Endothelial cell of umbilical vein (primary cell): ENCODE measurements at regions not wholly inside any gene's neighbourhood (a gene's known extent, or its start where the extent isn't known, plus 50 kb on each side); places are given as distances from the start of the nearest gene placed in this dataset.

Source experiments
- BruUV-seq: library from RNA; stranded (reverse); fragments of 400-500 nt; replicated peaks from 2 replicates; lab custom pipeline; 2021; lab: Mats Ljungman, UMichigan
- CTCF ChIA-PET: fragments of 300-600, 350-600 bp; sonication (Branson Sonifier 250); formaldehyde crosslinking; loops from one replicate; lab custom pipeline; 2021; ENCODE audit warnings: antibody characterized with exemption, inconsistent platforms; lab: Charles Lee
- POLR2A ChIA-PET: fragments of 300-600, 350-600 bp; sonication (Branson Sonifier 250); formaldehyde crosslinking; loops from one replicate; lab custom pipeline; 2021; ENCODE audit warnings: antibody characterized with exemption, inconsistent platforms; lab: Charles Lee
- DNase-seq: peaks from one replicate; pipeline ENCODE4 v3.0.0-alpha.2; 2011; ENCODE audit warnings: low read depth, low spot score
- FAIRE-seq: peaks from 2 replicates; lab custom pipeline; 2011; peaks lifted over from hg19 to GRCh38; lab: Jason Lieb, UNC
- H2AFZ ChIP-seq: 2 replicates; pipeline ENCODE4 v1.6.0; 2012; ENCODE audit warnings: low read depth, low read length, control low read depth, inconsistent platforms
- H3K27ac ChIP-seq: 2 replicates; pipeline ENCODE4 v1.5.1; 2011; ENCODE audit warnings: low read depth, mild to moderate bottlenecking, control low read depth, low read length, moderate library complexity; ENCODE audit not compliant: insufficient read depth
- H3K27me3 ChIP-seq, 2 experiments: 2 replicates each; pipeline versions ENCODE4 v1.6.0 to v1.6.1; 2011; ENCODE audit warnings: low read length in 2 of 2, mixed read lengths in 1 of 2; ENCODE audit not compliant: control insufficient read depth in 2 of 2, insufficient read depth in 2 of 2
- H3K36me3 ChIP-seq, 2 experiments: 2 replicates in 1 of 2; 3 replicates in 1 of 2; pipeline ENCODE4 v1.5.1; 2011; ENCODE audit warnings: low read length in 2 of 2, mild to moderate bottlenecking in 1 of 2, moderate library complexity in 1 of 2; ENCODE audit not compliant: control insufficient read depth in 2 of 2, insufficient read depth in 2 of 2; ENCODE audit errors: extremely low read depth in 1 of 2
- H3K4me1 ChIP-seq: 3 replicates; pipeline ENCODE4 v1.5.1; 2011; ENCODE audit warnings: mild to moderate bottlenecking, low read length; ENCODE audit not compliant: control insufficient read depth, insufficient read depth; ENCODE audit errors: extremely low read depth
- H3K4me2 ChIP-seq: 2 replicates; pipeline ENCODE4 v1.6.1; 2011; ENCODE audit warnings: low read length, control low read depth, mixed read lengths; ENCODE audit not compliant: insufficient read depth
- H3K4me3 ChIP-seq, 3 experiments: fragments of 200-600 bp in 1 of 3; sonication (generic), shearing (Covaris generic) in 1 of 3; replicated peaks in 1 of 3; 2 replicates each; pipeline ENCODE4 v1.5.1; 2011 to 2016; ENCODE audit warnings: control low read depth in 3 of 3, low read length in 3 of 3, mild to moderate bottlenecking in 2 of 3, inconsistent platforms in 1 of 3, low read depth in 1 of 3, moderate library complexity in 1 of 3; ENCODE audit not compliant: insufficient read depth in 1 of 3
- H3K79me2 ChIP-seq: 2 replicates; pipeline ENCODE4 v1.6.0; 2012; ENCODE audit warnings: low read length, inconsistent platforms; ENCODE audit not compliant: control insufficient read depth, insufficient read depth
- H3K9ac ChIP-seq: replicated peaks from 2 replicates; pipeline ENCODE3; 2011; ENCODE audit warnings: low read length, control low read depth; ENCODE audit not compliant: insufficient read depth; ENCODE audit errors: extremely low read depth
- H3K9me1 ChIP-seq: replicated peaks from 3 replicates; pipeline ENCODE4 v1.6.0; 2011; ENCODE audit warnings: mild to moderate bottlenecking, low read length; ENCODE audit not compliant: control insufficient read depth, insufficient read depth; ENCODE audit errors: extremely low read depth
- H3K9me3 ChIP-seq: replicated peaks from 2 replicates; pipeline ENCODE4 v1.5.1; 2012; ENCODE audit warnings: low read length, inconsistent platforms; ENCODE audit not compliant: control insufficient read depth, insufficient read depth
- H4K20me1 ChIP-seq: replicated peaks from 2 replicates; pipeline ENCODE3; 2011; ENCODE audit warnings: mild to moderate bottlenecking, low read length; ENCODE audit not compliant: control insufficient read depth, insufficient read depth; ENCODE audit errors: extremely low read depth
- CTCF ChIP-seq, 2 donors: IDR thresholded peaks; 1 replicate in 1 of 2; 2 replicates in 1 of 2; pipeline ENCODE4 v1.5.1; 2011; ENCODE audit warnings: low read length in 2 of 2, mild to moderate bottlenecking in 2 of 2, moderate library complexity in 2 of 2, control low read depth in 1 of 2, inconsistent platforms in 1 of 2, low read depth in 1 of 2; ENCODE audit not compliant: insufficient read depth in 1 of 2; ENCODE audit errors: extremely low read depth in 1 of 2
- EZH2 ChIP-seq: IDR thresholded peaks from 2 replicates; pipeline ENCODE4 v1.6.1; 2012; ENCODE audit warnings: borderline replicate concordance, low read depth, mild to moderate bottlenecking, moderate library complexity, low read length, inconsistent platforms; ENCODE audit not compliant: severe bottlenecking
- FOS ChIP-seq: IDR thresholded peaks from 2 replicates; pipeline ENCODE4 v1.6.1; 2011; ENCODE audit warnings: mild to moderate bottlenecking, low read length, moderate library complexity, borderline replicate concordance; ENCODE audit not compliant: insufficient read depth
- GATA2 ChIP-seq: IDR thresholded peaks from 2 replicates; pipeline ENCODE4 v1.7.0; 2011; ENCODE audit warnings: low read depth, mild to moderate bottlenecking, moderate library complexity, mixed read lengths, low read length; ENCODE audit not compliant: insufficient read length, insufficient read depth
- MAX ChIP-seq: IDR thresholded peaks from 2 replicates; pipeline ENCODE4 v1.6.1; 2011; ENCODE audit not compliant: insufficient read depth, insufficient read length
- POLR2A ChIP-seq: IDR thresholded peaks from 2 replicates; pipeline ENCODE4 v1.6.1; 2012; ENCODE audit warnings: low read depth, mild to moderate bottlenecking, control low read depth, low read length
- POLR2AphosphoS5 ChIP-seq: IDR thresholded peaks from 2 replicates; pipeline ENCODE4 v1.6.1; 2012; ENCODE audit warnings: low read depth, mild to moderate bottlenecking, control low read depth, low read length, moderate library complexity; ENCODE audit not compliant: insufficient read depth
- dilution Hi-C: fragments of 300-500 bp; cut with MboI; formaldehyde crosslinking; loops from one replicate; pipeline ENCODE4 v1.15.0; 2019; ENCODE audit warnings: low sequenced_read_pairs; ENCODE audit not compliant: extremely low pct_ligation_motif_present
- intact Hi-C: fragments of 100-400 bp; cut with micrococcal nuclease; formaldehyde crosslinking; loops from one replicate; pipeline ENCODE4 v1.10.0; 2022

GRCh38 chr1:243931957-243932356, 81.9 kb upstream of the AKT3 start:
- H2AFZ ChIP-seq, result no peak overlapping the region
- CTCF ChIA-PET, result no interaction called here
- peaks cover 11% of the 10 kb centered on the region for H3K4me1 ChIP-seq
- dilution Hi-C loops (no loop called here), intact Hi-C loops (no loop called here)
- BruUV-seq, result no TSS peak
- no peaks in the 10 kb centered on the region for H3K79me2 ChIP-seq
- no peaks in the 10 kb centered on the region for H4K20me1 ChIP-seq
- no peaks in the 10 kb centered on the region for H3K27me3 ChIP-seq
- FAIRE-seq (no peak), DNase-seq (no peak)
- TF ChIP-seq POLR2AphosphoS5, result no peak
- no peak for TF ChIP-seq GATA2
- no peak for TF ChIP-seq CTCF (IDR thresholded peaks at IDR 0.05; ENCODE audit: extremely low read depth in 1 of 2, insufficient read depth in 1 of 2, low read depth in 1 of 2, low read length in 2 of 2)
- no peak for TF ChIP-seq MAX
- TF ChIP-seq POLR2A, result no peak
- TF ChIP-seq EZH2, result no peak
- no peak for TF ChIP-seq FOS
- no peak overlapping the region for H3K27ac ChIP-seq
- H3K9me1 ChIP-seq, result no peaks in the 10 kb centered on the region
- H3K9me3 ChIP-seq, result no peaks in the 10 kb centered on the region
- no peak overlapping the region for H3K4me3 ChIP-seq
- H3K4me2 ChIP-seq, result no peak overlapping the region
- no peak overlapping the region for H3K9ac ChIP-seq
- POLR2A ChIA-PET, result no interaction called here
- H3K36me3 ChIP-seq, result no peaks in the 10 kb centered on the region
